OCI-LY3 (cell line): ENCODE measurements at regions not wholly inside any gene's neighbourhood (a gene's known extent, or its start where the extent isn't known, plus 50 kb on each side); places are given as distances from the start of the nearest gene placed in this dataset.

Source experiments
- CTCF ChIP-seq: fragments of 200-600, 300-600 bp; sonication (generic); IDR thresholded peaks from 2 replicates; pipeline ENCODE4 v1.5.1; 2014; ENCODE audit warnings: antibody characterized with exemption, low read length, low read depth
- EZH2phosphoT487 ChIP-seq: fragments of 200-600 bp; shearing (Covaris generic); IDR thresholded peaks from 2 replicates; pipeline ENCODE4 v1.6.1; 2018; ENCODE audit warnings: antibody characterized with exemption, mixed run types, low read depth

- TF ChIP-seq CTCF: no peak
- no peak for TF ChIP-seq EZH2phosphoT487
Measured at GRCh38 chr1:101388904-101389546, 152.2 kb downstream of the S1PR1 start.
